Fibroblast of pulmonary artery (primary cell): ENCODE measurements at regions not wholly inside any gene's neighbourhood (a gene's known extent, or its start where the extent isn't known, plus 50 kb on each side); places are given as distances from the start of the nearest gene placed in this dataset.
"Not testable (repeated sequence)": the region's sequence is repeated elsewhere in the genome, so short reads cannot be mapped to it uniquely, and the experiment has no call there.

Source experiments
- DNase-seq: peaks from one replicate; pipeline ENCODE4 v3.0.0-alpha.2; 2010; ENCODE audit warnings: low read depth
- H3K4me3 ChIP-seq: replicated peaks from 2 replicates; pipeline ENCODE4 v1.5.1; 2011; ENCODE audit warnings: low read depth, mild to moderate bottlenecking, control low read depth, low read length, moderate library complexity
- CTCF ChIP-seq: IDR thresholded peaks from 2 replicates; pipeline ENCODE4 v1.5.1; 2011; ENCODE audit warnings: mild to moderate bottlenecking, control low read depth, low read length, inconsistent platforms; ENCODE audit errors: missing control alignments

GRCh38 chr1:191074881-191075280 is 597.2 kb upstream of the BRINP3 start:
- TF ChIP-seq CTCF, result no peak
- DNase-seq, result no peak
- no peak overlapping the region for H3K4me3 ChIP-seq

GRCh38 chr1:191083090-191083489 is 605.4 kb upstream of the BRINP3 start:
- not testable (repeated sequence) for H3K4me3 ChIP-seq, DNase-seq

- no peak for TF ChIP-seq CTCF
- no peak for DNase-seq
- no peak overlapping the region for H3K4me3 ChIP-seq
Observed at GRCh38 chr1:191085121-191085520, 607.5 kb upstream of the BRINP3 start.

- H3K4me3 ChIP-seq, result no peak overlapping the region
- DNase-seq, result no peak
- no peak for TF ChIP-seq CTCF
Observed at GRCh38 chr1:191086910-191087309, 609.2 kb upstream of the BRINP3 start.

- H3K4me3 ChIP-seq, result no peak overlapping the region
- DNase-seq, result no peak
- no peak for TF ChIP-seq CTCF
Observed at GRCh38 chr1:191096405-191096804, 618.7 kb upstream of the BRINP3 start.

- no peak for TF ChIP-seq CTCF
- no peak for DNase-seq
- H3K4me3 ChIP-seq, result no peak overlapping the region
Observed at GRCh38 chr1:191099696-191100095, 622.0 kb upstream of the BRINP3 start.

GRCh38 chr1:191101960-191102359 is 624.3 kb upstream of the BRINP3 start:
- H3K4me3 ChIP-seq, result no peak overlapping the region
- TF ChIP-seq CTCF, result no peak
- no peak for DNase-seq

- no peak overlapping the region for H3K4me3 ChIP-seq
- no peak for TF ChIP-seq CTCF
- DNase-seq, result no peak
Observed at GRCh38 chr1:191125950-191126349, 648.3 kb upstream of the BRINP3 start.
